ENCODE measurements at regions not wholly inside any gene's neighbourhood (a gene's known extent, or its start where the extent isn't known, plus 50 kb on each side); places are given as distances from the start of the nearest gene placed in this dataset.

DNA sequence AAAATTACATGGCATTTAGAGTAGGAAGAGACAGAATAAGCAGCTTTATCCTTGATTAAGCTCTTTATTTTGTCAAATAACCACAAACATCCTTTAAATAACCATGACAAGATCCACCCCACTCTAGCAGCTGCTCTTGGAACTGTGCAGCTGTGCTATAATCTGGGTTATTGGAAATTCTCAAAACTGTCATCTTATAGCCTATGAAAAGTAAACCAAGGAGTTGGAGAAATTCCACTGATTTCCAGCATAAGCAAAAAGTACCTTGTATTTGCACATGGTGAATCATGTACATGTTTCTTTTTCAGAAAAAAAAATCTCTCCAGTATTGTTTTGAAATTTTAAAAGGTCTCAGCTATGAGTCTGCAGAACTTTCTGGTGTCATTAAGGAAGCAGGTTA lies 88.8 kb upstream of the ABI3BP start:
- DNase-seq (ENCODE audit: low read depth), result no peak
- Histone ChIP-seq H3K36me3 (ENCODE audit: control insufficient read depth, insufficient read depth, low read length) (no peaks in the 10 kb centered on the region), H3K27me3 (ENCODE audit: control insufficient read depth, insufficient read depth, low read length) (no peaks in the 10 kb centered on the region), H3K4me3 (ENCODE audit: low read depth, low read length) (no peak overlapping the region)
- TF ChIP-seq, protein P1, sequence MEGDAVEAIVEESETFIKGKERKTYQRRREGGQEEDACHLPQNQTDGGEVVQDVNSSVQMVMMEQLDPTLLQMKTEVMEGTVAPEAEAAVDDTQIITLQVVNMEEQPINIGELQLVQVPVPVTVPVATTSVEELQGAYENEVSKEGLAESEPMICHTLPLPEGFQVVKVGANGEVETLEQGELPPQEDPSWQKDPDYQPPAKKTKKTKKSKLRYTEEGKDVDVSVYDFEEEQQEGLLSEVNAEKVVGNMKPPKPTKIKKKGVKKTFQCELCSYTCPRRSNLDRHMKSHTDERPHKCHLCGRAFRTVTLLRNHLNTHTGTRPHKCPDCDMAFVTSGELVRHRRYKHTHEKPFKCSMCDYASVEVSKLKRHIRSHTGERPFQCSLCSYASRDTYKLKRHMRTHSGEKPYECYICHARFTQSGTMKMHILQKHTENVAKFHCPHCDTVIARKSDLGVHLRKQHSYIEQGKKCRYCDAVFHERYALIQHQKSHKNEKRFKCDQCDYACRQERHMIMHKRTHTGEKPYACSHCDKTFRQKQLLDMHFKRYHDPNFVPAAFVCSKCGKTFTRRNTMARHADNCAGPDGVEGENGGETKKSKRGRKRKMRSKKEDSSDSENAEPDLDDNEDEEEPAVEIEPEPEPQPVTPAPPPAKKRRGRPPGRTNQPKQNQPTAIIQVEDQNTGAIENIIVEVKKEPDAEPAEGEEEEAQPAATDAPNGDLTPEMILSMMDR (IDR thresholded peaks at IDR 0.05; ENCODE audit: insufficient read depth, low read length, poor library complexity, severe bottlenecking), result no peak

DNA sequence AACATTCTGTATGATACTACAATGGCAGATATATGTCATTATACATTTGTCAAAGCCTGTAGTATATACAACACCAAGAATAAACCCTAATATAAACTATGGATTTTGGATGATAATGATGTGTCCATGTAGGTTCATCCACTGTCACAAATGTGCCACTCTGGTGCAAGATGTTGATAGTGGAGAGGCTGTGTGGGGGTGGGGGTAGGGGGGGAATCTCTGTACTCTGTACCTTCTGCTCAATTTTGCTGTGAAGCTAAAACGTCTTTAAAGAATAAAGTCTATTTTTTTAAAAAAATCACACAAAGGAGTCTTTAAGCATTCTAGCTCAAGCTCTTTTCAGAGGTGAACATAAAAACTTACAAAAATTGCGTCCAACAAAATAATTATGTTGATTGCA lies 88.2 kb upstream of the ABI3BP start:
- no peak for DNase-seq (ENCODE audit: low read depth)
- Histone ChIP-seq H3K27me3 (ENCODE audit: control insufficient read depth, insufficient read depth, low read length) (no peaks in the 10 kb centered on the region), H3K4me3 (ENCODE audit: low read depth, low read length) (no peak overlapping the region), H3K36me3 (ENCODE audit: control insufficient read depth, insufficient read depth, low read length) (no peaks in the 10 kb centered on the region)
- TF ChIP-seq, protein P1 (IDR thresholded peaks at IDR 0.05; ENCODE audit: insufficient read depth, low read length, poor library complexity, severe bottlenecking), result no peak

DNA sequence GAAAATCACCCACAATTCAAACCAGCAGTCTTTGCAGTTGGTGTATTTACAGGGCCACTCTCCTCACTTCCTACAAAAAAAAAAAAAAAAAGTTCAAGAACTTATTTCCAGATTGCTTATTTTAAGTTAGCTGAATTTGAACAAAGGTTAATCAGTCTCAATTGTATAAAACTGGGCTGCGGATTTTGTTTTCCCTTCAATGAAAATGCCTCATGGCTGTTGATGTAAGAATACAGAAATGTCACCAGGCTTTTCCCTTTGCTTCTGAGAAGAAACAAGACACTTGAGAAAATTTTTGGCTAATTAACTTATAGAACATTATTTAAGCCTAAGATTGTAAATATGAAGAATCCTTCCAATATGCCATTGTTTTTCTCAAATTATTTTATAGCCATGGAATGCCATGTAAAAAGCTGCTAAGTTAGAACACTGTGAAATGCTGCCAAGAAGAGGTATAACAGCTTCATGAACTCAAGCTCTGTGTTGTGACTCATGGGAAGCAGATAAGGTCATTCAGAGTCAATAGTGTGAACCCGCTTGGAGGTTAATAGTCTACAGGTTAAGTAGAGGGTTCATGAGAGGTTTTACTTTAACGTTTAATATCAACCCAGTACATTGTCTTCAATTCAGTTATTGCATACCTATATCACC lies 84.3 kb upstream of the ABI3BP start:
- Histone ChIP-seq H3K36me3 (ENCODE audit: control insufficient read depth, insufficient read depth, low read length) (no peaks in the 10 kb centered on the region), H3K4me3 (ENCODE audit: low read depth, low read length) (no peak overlapping the region), H3K27me3 (ENCODE audit: control insufficient read depth, insufficient read depth, low read length) (no peaks in the 10 kb centered on the region)
- TF ChIP-seq, protein P1 (IDR thresholded peaks at IDR 0.05; ENCODE audit: insufficient read depth, low read length, poor library complexity, severe bottlenecking), result no peak
- no peak for DNase-seq (ENCODE audit: low read depth)

DNA sequence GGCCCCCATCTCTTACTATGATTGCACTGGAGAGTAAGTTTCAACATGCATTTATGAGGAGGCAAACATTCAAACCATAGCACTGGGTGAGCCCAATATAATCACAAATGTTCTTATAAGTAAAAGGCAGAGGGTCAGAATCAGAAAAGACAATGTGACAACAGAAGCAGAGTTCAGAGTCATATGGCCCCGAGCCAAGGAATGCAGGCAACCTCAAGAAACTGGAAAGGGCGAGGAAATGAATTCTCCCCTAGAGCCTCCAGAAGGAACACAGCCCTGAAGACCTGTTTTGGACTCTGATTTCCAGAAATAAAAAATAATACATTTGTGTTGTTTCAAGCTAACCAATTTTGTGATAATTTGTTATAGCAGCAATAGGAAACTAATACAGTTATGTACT lies 81.3 kb upstream of the ABI3BP start:
- no peaks in the 10 kb centered on the region for H3K36me3 ChIP-seq (ENCODE audit: control insufficient read depth, insufficient read depth, low read length)
- no peak for DNase-seq (ENCODE audit: low read depth)
- H3K27me3 ChIP-seq (ENCODE audit: control insufficient read depth, insufficient read depth, low read length), result no peaks in the 10 kb centered on the region
- H3K4me3 ChIP-seq (ENCODE audit: low read depth, low read length), result no peak overlapping the region
- TF ChIP-seq, protein P1 (IDR thresholded peaks at IDR 0.05; ENCODE audit: insufficient read depth, low read length, poor library complexity, severe bottlenecking), result no peak

DNA sequence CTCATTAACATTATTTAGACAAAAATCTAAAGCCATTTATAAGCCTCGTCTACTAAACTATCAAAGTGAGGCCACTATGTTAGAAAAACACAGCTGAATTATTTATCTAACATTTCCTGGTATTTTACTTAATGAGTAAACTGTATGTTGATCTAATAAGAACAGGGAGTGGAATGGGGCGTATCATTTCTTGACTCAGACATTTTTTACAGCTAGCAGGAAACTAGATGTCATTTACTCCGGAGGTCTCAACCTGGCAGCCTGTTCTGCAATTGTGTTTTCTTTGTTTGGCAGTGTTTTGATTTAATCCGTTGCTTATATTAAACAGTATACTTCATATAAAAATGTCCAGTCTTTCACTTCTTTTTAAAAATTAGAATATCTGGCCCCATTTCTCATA lies 79.1 kb upstream of the ABI3BP start:
- Histone ChIP-seq H3K4me3 (ENCODE audit: low read depth, low read length) (no peak overlapping the region), H3K27me3 (ENCODE audit: control insufficient read depth, insufficient read depth, low read length) (no peaks in the 10 kb centered on the region), H3K36me3 (ENCODE audit: control insufficient read depth, insufficient read depth, low read length) (no peaks in the 10 kb centered on the region)
- no peak for DNase-seq (ENCODE audit: low read depth)
- TF ChIP-seq, protein P1 (IDR thresholded peaks at IDR 0.05; ENCODE audit: insufficient read depth, low read length, poor library complexity, severe bottlenecking), result no peak

DNA sequence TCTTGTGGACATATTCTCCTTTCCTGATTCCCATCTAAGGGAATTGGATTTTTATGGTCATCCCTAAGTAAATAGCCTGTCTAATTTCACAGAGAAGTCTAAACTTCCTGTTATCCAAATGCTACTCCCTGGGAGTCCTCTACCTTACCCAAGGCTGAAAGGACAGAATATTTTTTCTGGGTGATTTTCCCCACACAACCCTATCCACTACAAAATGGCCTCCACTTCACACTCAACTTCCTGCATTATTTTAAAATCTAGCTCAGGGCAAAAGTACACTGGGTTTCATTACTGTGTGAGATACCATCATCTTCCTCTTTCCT lies 77.5 kb upstream of the ABI3BP start:
- H3K36me3 ChIP-seq (ENCODE audit: control insufficient read depth, insufficient read depth, low read length), result no peaks in the 10 kb centered on the region
- no peaks in the 10 kb centered on the region for H3K27me3 ChIP-seq (ENCODE audit: control insufficient read depth, insufficient read depth, low read length)
- TF ChIP-seq, protein P1 (IDR thresholded peaks at IDR 0.05; ENCODE audit: insufficient read depth, low read length, poor library complexity, severe bottlenecking), result no peak
- H3K4me3 ChIP-seq (ENCODE audit: low read depth, low read length), result no peak overlapping the region
- DNase-seq (ENCODE audit: low read depth), result no peak
